HFFc6 (cell line): ENCODE measurements at regions not wholly inside any gene's neighbourhood (a gene's known extent, or its start where the extent isn't known, plus 50 kb on each side); places are given as distances from the start of the nearest gene placed in this dataset.

ENCODE experiments used
- DNase-seq: peaks from one replicate; pipeline ENCODE4 v3.0.0-alpha.2; 2018
- H3K27ac Mint-ChIP-seq: 2 replicates; pipeline ENCODE4 v1.8.0; 2020; ENCODE audit warnings: mild to moderate bottlenecking, mixed read lengths
- H3K27me3 Mint-ChIP-seq: 2 replicates; pipeline ENCODE4 v1.8.0; 2021; ENCODE audit warnings: mild to moderate bottlenecking, moderate library complexity, mixed read lengths; ENCODE audit not compliant: insufficient read depth
- H3K36me3 Mint-ChIP-seq: 2 replicates; pipeline ENCODE4 v1.8.0; 2021; ENCODE audit warnings: low read depth, mixed read lengths
- H3K4me1 Mint-ChIP-seq: 2 replicates; pipeline ENCODE4 v1.8.0; 2020; ENCODE audit warnings: low read depth, mixed read lengths
- H3K4me3 Mint-ChIP-seq: 2 replicates; pipeline ENCODE4 v1.8.0; 2020; ENCODE audit warnings: mild to moderate bottlenecking, moderate library complexity, mixed read lengths
- H3K9me3 Mint-ChIP-seq: 2 replicates; pipeline ENCODE4 v1.8.0; 2020; ENCODE audit warnings: mild to moderate bottlenecking, mixed read lengths
- TF ChIP-seq, protein P1 (sequence below): fragments of 200-600 bp; sonication (generic); IDR thresholded peaks from 2 replicates; pipeline ENCODE4 v1.5.0; 2021; ENCODE audit warnings: antibody characterized with exemption, mild to moderate bottlenecking

DNA sequence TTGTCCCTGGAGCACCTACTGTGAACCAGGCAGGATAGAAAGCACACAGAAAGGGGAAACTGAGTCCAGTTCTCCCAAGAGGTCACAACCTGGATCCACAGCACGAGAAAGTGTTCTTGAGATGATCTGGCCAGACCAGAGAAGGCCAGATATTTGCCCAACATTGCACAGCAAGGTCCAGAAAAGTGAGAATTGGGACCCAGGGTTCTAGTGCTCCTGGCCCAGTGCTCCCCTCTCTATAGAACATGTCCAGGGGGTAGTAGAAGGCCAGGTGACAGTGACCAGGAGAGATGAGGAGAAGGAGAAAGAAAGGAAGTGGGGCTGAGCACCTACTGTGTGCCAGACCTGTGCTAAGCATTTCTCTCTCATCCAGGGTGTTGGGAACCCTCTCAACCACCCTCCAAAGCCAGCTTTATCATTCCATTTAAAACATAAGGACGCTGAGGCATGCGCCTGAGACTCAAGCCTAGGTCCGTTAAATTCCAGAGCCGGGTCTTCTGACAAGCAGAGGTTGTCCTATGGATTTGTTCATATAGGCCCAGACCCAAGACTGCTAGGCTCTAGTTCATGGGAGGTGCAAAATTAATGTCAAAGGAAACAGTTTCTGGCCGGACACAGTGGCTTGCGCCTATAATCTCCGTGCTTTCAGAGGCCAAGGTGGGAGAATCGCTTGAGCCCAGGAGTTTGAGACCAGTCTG, 128.7 kb downstream of the MN1 start:
- H3K9me3 Mint-ChIP-seq, result no peaks in the 10 kb centered on the region
- no peak overlapping the region for H3K4me3 Mint-ChIP-seq
- DNase-seq, result no peak
- H3K36me3 Mint-ChIP-seq, result no peaks in the 10 kb centered on the region
- H3K27me3 Mint-ChIP-seq, result peaks cover 25% of the 10 kb centered on the region
- no peak overlapping the region for H3K27ac Mint-ChIP-seq
- TF ChIP-seq, protein P1, sequence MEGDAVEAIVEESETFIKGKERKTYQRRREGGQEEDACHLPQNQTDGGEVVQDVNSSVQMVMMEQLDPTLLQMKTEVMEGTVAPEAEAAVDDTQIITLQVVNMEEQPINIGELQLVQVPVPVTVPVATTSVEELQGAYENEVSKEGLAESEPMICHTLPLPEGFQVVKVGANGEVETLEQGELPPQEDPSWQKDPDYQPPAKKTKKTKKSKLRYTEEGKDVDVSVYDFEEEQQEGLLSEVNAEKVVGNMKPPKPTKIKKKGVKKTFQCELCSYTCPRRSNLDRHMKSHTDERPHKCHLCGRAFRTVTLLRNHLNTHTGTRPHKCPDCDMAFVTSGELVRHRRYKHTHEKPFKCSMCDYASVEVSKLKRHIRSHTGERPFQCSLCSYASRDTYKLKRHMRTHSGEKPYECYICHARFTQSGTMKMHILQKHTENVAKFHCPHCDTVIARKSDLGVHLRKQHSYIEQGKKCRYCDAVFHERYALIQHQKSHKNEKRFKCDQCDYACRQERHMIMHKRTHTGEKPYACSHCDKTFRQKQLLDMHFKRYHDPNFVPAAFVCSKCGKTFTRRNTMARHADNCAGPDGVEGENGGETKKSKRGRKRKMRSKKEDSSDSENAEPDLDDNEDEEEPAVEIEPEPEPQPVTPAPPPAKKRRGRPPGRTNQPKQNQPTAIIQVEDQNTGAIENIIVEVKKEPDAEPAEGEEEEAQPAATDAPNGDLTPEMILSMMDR, result no peak
- H3K4me1 Mint-ChIP-seq, result peaks cover 16% of the 10 kb centered on the region

DNA sequence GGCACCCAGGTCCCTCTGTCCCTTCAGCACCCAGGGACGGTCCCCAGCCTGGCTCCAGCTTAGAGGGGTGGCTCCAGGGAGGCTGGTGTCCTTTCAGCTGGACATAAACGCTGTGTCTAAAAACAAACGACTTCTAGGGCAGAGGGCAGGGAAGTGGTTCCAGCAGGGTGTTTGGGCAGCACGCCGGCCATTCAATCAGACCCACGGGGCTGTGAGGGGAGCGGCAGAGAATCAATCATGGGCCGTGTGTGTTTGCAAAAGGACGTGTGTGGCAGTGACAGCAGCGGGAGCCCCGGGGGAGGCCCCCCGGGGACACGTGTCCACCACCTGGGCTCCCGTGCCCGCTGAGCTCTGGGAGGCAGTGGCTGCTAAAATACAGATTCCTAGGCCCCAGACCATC, 127.7 kb downstream of the MN1 start:
- H3K4me3 Mint-ChIP-seq, result no peak overlapping the region
- H3K36me3 Mint-ChIP-seq, result no peaks in the 10 kb centered on the region
- no peak overlapping the region for H3K27ac Mint-ChIP-seq
- peaks cover 16% of the 10 kb centered on the region for H3K4me1 Mint-ChIP-seq
- no peaks in the 10 kb centered on the region for H3K9me3 Mint-ChIP-seq
- no peak for DNase-seq
- TF ChIP-seq, protein P1, result no peak
- peaks cover 31% of the 10 kb centered on the region for H3K27me3 Mint-ChIP-seq

DNA sequence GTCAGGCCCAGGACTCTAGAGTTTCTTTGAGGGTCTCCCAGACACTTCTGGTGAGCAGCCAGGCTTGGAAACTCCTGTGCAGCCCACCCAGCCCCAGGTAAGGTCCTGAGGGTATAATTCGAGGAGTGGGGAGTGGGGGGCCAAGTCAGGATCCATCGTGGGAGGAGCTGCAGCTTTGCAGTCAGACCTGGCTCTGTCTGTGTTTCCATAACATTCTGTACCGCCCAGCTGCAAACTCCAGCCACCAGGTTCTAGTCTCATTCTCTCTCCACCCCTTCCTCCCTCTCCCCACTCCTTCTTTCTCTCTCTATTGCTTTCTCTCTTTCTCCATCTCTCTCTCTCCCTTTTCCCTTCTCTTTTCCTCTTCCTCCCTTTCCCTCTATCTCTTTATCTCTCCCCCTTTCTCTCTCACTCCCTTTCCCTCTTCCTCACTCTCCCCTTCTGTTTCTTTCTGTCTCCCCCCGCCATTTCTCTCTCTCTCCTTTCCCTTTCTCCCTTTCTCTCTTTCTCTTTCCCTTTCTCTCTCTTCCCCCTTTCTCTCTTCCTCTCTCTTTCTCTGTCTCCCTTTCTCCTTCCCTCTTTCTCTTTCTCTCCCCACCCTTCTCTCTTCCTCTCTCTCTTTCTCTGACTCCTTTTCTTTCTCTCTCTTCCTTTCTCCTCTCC, 127.2 kb downstream of the MN1 start:
- peaks cover 11% of the 10 kb centered on the region for H3K4me1 Mint-ChIP-seq
- no peak overlapping the region for H3K27ac Mint-ChIP-seq

DNA sequence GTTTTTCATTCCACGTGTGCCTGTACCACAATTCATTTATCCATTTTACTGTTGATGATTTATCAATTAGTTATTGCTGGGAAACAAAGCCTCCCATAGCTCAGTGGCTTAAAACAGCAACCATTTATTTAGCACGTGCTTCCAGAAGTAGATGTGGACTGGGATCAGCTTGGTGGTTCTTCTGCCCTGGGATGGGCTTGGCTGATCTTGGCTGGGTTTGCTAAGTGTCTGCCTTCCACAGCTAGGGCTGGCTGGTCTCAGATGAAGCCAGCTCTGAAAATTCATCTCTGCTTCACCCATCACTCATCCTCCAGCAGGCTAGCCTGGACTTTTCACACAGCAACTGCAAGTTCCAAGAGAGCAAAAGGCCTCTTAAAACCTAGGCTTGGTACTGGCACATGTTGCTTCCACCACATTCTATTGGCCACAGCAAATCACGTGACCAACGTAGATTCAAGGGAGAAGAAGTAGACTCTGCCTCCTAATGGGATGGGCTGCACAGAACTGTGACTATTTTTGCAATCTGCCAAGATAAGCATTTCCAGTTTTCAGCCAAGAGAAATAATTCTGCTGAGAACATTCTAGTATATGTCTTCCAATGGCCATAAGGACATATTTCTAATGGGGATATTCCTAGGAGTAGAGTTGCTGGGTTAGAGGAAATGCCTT, 124.9 kb downstream of the MN1 start:
- Mint-ChIP-seq H3K36me3 (no peaks in the 10 kb centered on the region), H3K4me3 (no peak overlapping the region), H3K4me1 (no peaks in the 10 kb centered on the region), H3K9me3 (no peaks in the 10 kb centered on the region), H3K27me3 (peaks cover 42% of the 10 kb centered on the region), H3K27ac (no peak overlapping the region)
- TF ChIP-seq, protein P1, result no peak
- DNase-seq, result no peak

More for the DNA sequence above, 127.2 kb downstream of the MN1 start:
- H3K9me3 Mint-ChIP-seq, result no peaks in the 10 kb centered on the region
- no peaks in the 10 kb centered on the region for H3K36me3 Mint-ChIP-seq
- H3K4me3 Mint-ChIP-seq, result no peak overlapping the region
- peaks cover 32% of the 10 kb centered on the region for H3K27me3 Mint-ChIP-seq
- TF ChIP-seq, protein P1, result no peak
- no peak for DNase-seq

DNA sequence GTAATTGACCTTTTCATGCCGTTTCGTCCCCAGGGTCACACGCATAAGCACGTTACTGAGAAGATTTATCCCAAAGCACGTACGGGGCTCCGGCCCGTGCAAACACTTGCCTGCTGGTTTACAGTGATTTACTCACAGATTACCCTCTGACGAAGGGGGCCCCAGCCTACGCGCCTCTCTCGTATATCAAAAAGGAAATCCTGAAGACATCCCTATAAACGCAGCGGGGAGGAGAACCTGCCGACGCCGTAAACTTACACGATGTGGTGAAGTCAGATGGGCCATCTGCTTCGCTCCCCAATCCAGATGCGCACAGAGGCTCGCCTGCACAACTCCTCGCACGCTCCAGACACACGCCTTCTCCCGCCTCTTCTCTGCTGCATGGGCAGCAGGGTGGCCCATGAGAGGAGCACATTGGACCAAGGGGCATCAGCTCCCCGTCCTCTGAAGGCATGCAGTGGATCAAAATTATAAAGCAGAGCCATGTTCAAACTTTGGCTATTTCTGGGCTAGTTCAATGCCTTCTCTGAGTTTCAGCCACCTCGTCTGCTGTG, 123.6 kb downstream of the MN1 start:
- TF ChIP-seq, protein P1, result no peak
- Mint-ChIP-seq H3K9me3 (no peaks in the 10 kb centered on the region), H3K4me3 (no peak overlapping the region), H3K36me3 (no peaks in the 10 kb centered on the region), H3K27me3 (peaks cover 40% of the 10 kb centered on the region), H3K27ac (no peak overlapping the region), H3K4me1 (no peaks in the 10 kb centered on the region)
- no peak for DNase-seq
